CD14-positive monocyte (primary cell): ENCODE measurements at regions not wholly inside any gene's neighbourhood (a gene's known extent, or its start where the extent isn't known, plus 50 kb on each side); places are given as distances from the start of the nearest gene placed in this dataset.

Experiments
- DNase-seq, 3 donors: peaks; one replicate each; pipeline ENCODE4 v3.0.0-alpha.2; 2011 to 2022
- H2AFZ ChIP-seq: 2 replicates; pipeline ENCODE4 v1.6.0; 2012; ENCODE audit warnings: mild to moderate bottlenecking, low read depth, low read length, inconsistent platforms; ENCODE audit not compliant: insufficient read depth, poor library complexity, severe bottlenecking
- H3K27ac ChIP-seq, 2 donors: 1 replicate in 1 of 2; 2 replicates in 1 of 2; pipeline ENCODE4 v1.5.1; 2012 to 2013; ENCODE audit warnings: low read length in 2 of 2, control low read depth in 1 of 2, inconsistent platforms in 1 of 2, low read depth in 1 of 2, mild to moderate bottlenecking in 1 of 2
- H3K27me3 ChIP-seq, 2 donors: one replicate each; pipeline versions ENCODE4 v1.6.0 to v1.6.1; 2011 to 2013; ENCODE audit warnings: low read length in 2 of 2; ENCODE audit not compliant: control insufficient read depth in 2 of 2, insufficient read depth in 2 of 2
- H3K36me3 ChIP-seq, 2 donors: replicated peaks in 1 of 2; 1 replicate in 1 of 2; 2 replicates in 1 of 2; pipeline versions ENCODE4 v1.5.1 to v1.6.1; 2012 to 2013; ENCODE audit warnings: low read length in 2 of 2, control low read depth in 1 of 2, inconsistent platforms in 1 of 2, mild to moderate bottlenecking in 1 of 2; ENCODE audit not compliant: insufficient read depth in 2 of 2, control insufficient read depth in 1 of 2
- H3K4me1 ChIP-seq, 2 donors: 1 replicate in 1 of 2; 2 replicates in 1 of 2; pipeline versions ENCODE4 v1.5.1 to v1.6.1; 2012 to 2013; ENCODE audit warnings: low read length in 2 of 2, control low read depth in 1 of 2, inconsistent platforms in 1 of 2, mild to moderate bottlenecking in 1 of 2, moderate library complexity in 1 of 2; ENCODE audit not compliant: insufficient read depth in 2 of 2, control insufficient read depth in 1 of 2
- H3K4me2 ChIP-seq: replicated peaks from 2 replicates; pipeline ENCODE3; 2012; ENCODE audit warnings: low read length, moderate library complexity, mild to moderate bottlenecking; ENCODE audit not compliant: poor library complexity, severe bottlenecking; ENCODE audit errors: extremely low read depth
- H3K4me3 ChIP-seq, 3 experiments: fragments of 200-600 bp in 1 of 3; sonication (generic) in 1 of 3; replicated peaks in 1 of 3; 1 replicate in 2 of 3; 2 replicates in 1 of 3; pipeline ENCODE4 v1.5.1; 2011 to 2013; ENCODE audit warnings: low read length in 3 of 3, mild to moderate bottlenecking in 3 of 3, control low read depth in 2 of 3, low read depth in 2 of 3, inconsistent platforms in 1 of 3, moderate library complexity in 1 of 3
- H3K79me2 ChIP-seq: 2 replicates; pipeline ENCODE4 v1.6.0; 2012; ENCODE audit warnings: mild to moderate bottlenecking, control low read depth, inconsistent platforms, low read length, moderate library complexity; ENCODE audit not compliant: insufficient read depth
- H3K9ac ChIP-seq: 2 replicates; pipeline ENCODE4 v1.6.0; 2017; ENCODE audit warnings: low read length, mild to moderate bottlenecking; ENCODE audit not compliant: insufficient read depth, poor library complexity, severe bottlenecking
- H3K9me3 ChIP-seq, 2 donors: replicated peaks in 1 of 2; 1 replicate in 1 of 2; 2 replicates in 1 of 2; pipeline versions ENCODE4 v1.5.1 to v1.6.1; 2012 to 2013; ENCODE audit warnings: low read length in 2 of 2, control low read depth in 1 of 2; ENCODE audit not compliant: control insufficient read depth in 1 of 2, insufficient read depth in 1 of 2
- H4K20me1 ChIP-seq: 2 replicates; pipeline ENCODE4 v1.6.0; 2012; ENCODE audit warnings: mild to moderate bottlenecking, low read length, control low read depth, moderate library complexity; ENCODE audit not compliant: insufficient read depth
- H3K27ac Mint-ChIP-seq, 7 donors: one replicate each; pipeline ENCODE4 v1.8.0; 2020; ENCODE audit warnings: mild to moderate bottlenecking in 7 of 7, mixed read lengths in 7 of 7, moderate library complexity in 6 of 7, inconsistent platforms in 2 of 7
- H3K27me3 Mint-ChIP-seq, 3 donors: one replicate each; pipeline ENCODE4 v1.8.0; 2021 to 2022; ENCODE audit warnings: low read depth in 3 of 3, mild to moderate bottlenecking in 3 of 3, mixed read lengths in 3 of 3, moderate library complexity in 3 of 3, inconsistent platforms in 1 of 3
- H3K36me3 Mint-ChIP-seq, 2 donors: one replicate each; pipeline ENCODE4 v1.8.0; 2020; ENCODE audit warnings: mixed read lengths in 2 of 2, inconsistent platforms in 1 of 2, mild to moderate bottlenecking in 1 of 2
- H3K4me1 Mint-ChIP-seq: one replicate; pipeline ENCODE4 v1.8.0; 2020; ENCODE audit warnings: mild to moderate bottlenecking, mixed read lengths
- H3K4me3 Mint-ChIP-seq, 2 donors: one replicate each; pipeline ENCODE4 v1.8.0; 2020; ENCODE audit warnings: mild to moderate bottlenecking in 2 of 2, mixed read lengths in 2 of 2, moderate library complexity in 1 of 2
- H3K9me3 Mint-ChIP-seq, 7 donors: one replicate each; pipeline ENCODE4 v1.8.0; 2020 to 2022; ENCODE audit warnings: mixed read lengths in 7 of 7, mild to moderate bottlenecking in 6 of 7, moderate library complexity in 6 of 7, inconsistent platforms in 2 of 7
- WGBS: methylation state at CpG from one replicate; pipeline ENCODE4 v1.1.5; 2013; ENCODE audit warnings: missing lambda C conversion rate; ENCODE audit not compliant: insufficient coverage; 5-methylcytosine and 5-hydroxymethylcytosine counted together
- intact Hi-C, 2 donors: fragments of 100-400 bp; cut with micrococcal nuclease; formaldehyde crosslinking; loops; one replicate each; pipeline versions ENCODE4 v1.15.0 to v1.15.1; 2023
- TF ChIP-seq, protein P1 (sequence below): fragments of 200-600 bp; IDR thresholded peaks from one replicate; pipeline ENCODE4 v1.8.0; 2022; ENCODE audit warnings: antibody characterized with exemption, mild to moderate bottlenecking

- Mint-ChIP-seq H3K36me3 (no peaks in the 10 kb centered on the region), H3K4me1 (peaks cover 5% of the 10 kb centered on the region), H3K27me3 (no peaks in the 10 kb centered on the region), H3K9me3 (peaks cover 0 to 7% (median 0%) of the 10 kb centered on the region in 7 donors), H3K27ac (no peak overlapping the region), H3K4me3 (no peak overlapping the region)
- Histone ChIP-seq H3K9ac (no peak overlapping the region), H3K27me3 (no peaks in the 10 kb centered on the region), H3K79me2 (no peaks in the 10 kb centered on the region), H3K36me3 (no peaks in the 10 kb centered on the region), H3K4me3 (no peak overlapping the region), H4K20me1 (no peaks in the 10 kb centered on the region), H2AFZ (no peak overlapping the region), H3K27ac (no peak overlapping the region), H3K4me1 (no peaks in the 10 kb centered on the region), H3K4me2 (no peak overlapping the region), H3K9me3 (no peaks in the 10 kb centered on the region)
- WGBS, result no CpG with 5 or more reads among the region's 4 CpGs
- intact Hi-C loops, result no loop called here
- TF ChIP-seq, protein P1, sequence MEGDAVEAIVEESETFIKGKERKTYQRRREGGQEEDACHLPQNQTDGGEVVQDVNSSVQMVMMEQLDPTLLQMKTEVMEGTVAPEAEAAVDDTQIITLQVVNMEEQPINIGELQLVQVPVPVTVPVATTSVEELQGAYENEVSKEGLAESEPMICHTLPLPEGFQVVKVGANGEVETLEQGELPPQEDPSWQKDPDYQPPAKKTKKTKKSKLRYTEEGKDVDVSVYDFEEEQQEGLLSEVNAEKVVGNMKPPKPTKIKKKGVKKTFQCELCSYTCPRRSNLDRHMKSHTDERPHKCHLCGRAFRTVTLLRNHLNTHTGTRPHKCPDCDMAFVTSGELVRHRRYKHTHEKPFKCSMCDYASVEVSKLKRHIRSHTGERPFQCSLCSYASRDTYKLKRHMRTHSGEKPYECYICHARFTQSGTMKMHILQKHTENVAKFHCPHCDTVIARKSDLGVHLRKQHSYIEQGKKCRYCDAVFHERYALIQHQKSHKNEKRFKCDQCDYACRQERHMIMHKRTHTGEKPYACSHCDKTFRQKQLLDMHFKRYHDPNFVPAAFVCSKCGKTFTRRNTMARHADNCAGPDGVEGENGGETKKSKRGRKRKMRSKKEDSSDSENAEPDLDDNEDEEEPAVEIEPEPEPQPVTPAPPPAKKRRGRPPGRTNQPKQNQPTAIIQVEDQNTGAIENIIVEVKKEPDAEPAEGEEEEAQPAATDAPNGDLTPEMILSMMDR, result no peak
- peak in 1 of 3 donors; percentile 65 for DNase-seq
These were observed 348.4 kb downstream of the BCAT1 start for GRCh38 chr12:24600551-24600950.

DNA sequence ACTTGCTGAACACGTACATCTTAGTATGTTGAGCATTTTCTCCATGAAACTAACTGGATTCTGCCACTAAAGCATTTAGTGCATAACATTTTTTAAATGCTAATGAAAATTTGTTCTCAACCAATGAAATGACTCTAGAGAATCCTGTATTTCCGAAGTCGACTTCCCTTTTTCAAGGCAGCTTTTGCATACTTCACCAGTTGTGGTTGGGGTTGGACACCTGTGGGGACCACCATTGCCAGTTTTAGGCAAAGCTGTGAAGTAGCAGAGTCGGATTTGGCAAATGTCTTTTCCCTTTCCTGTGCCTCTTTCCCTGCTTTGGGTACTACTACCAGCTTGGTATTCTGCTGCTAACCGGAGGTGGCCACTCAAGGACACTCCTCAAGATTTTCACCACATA, 349.2 kb downstream of the BCAT1 start:
- H3K4me2 ChIP-seq, result no peak overlapping the region
- Mint-ChIP-seq H3K9me3 (peaks cover 0 to 5% (median 0%) of the 10 kb centered on the region in 7 donors), H3K27ac (no peak overlapping the region), H3K36me3 (no peaks in the 10 kb centered on the region), H3K4me3 (no peak overlapping the region), H3K4me1 (peaks cover 5% of the 10 kb centered on the region), H3K27me3 (no peaks in the 10 kb centered on the region)
- intact Hi-C loops, result no loop called here
- H3K9ac ChIP-seq, result no peak overlapping the region
- no peaks in the 10 kb centered on the region for H3K4me1 ChIP-seq
- TF ChIP-seq, protein P1, result no peak
- H4K20me1 ChIP-seq, result no peaks in the 10 kb centered on the region
- H2AFZ ChIP-seq, result no peak overlapping the region
- 0% methylated on average over 1 of the region's 5 CpGs for WGBS
- DNase-seq, result no peak
- H3K4me3 ChIP-seq, result no peak overlapping the region
- H3K36me3 ChIP-seq, result no peaks in the 10 kb centered on the region
- no peaks in the 10 kb centered on the region for H3K79me2 ChIP-seq
- H3K27me3 ChIP-seq, result no peaks in the 10 kb centered on the region
- no peaks in the 10 kb centered on the region for H3K9me3 ChIP-seq
- H3K27ac ChIP-seq, result no peak overlapping the region
